Activated CD4-positive, alpha-beta memory T cell treated with anti-CD3 and anti-CD28 coated beads for 36 hours (primary cell): ENCODE measurements at regions not wholly inside any gene's neighbourhood (a gene's known extent, or its start where the extent isn't known, plus 50 kb on each side); places are given as distances from the start of the nearest gene placed in this dataset.

ENCODE experiments used
- CTCF ChIA-PET: fragments of 350-600 bp; sonication (Branson Sonifier 250); formaldehyde crosslinking; loops from one replicate; lab custom pipeline; 2021; ENCODE audit warnings: antibody characterized with exemption, inconsistent platforms; lab: Charles Lee
- POLR2A ChIA-PET: fragments of 350-600 bp; sonication (Branson Sonifier 250); formaldehyde crosslinking; loops from one replicate; lab custom pipeline; 2021; ENCODE audit warnings: antibody characterized with exemption; lab: Charles Lee
- DNase-seq: peaks from one replicate; pipeline ENCODE4 v3.0.0-alpha.2; 2020
- H3K27ac Mint-ChIP-seq: one replicate; pipeline ENCODE4 v1.8.0; 2021; ENCODE audit warnings: mixed read lengths
- H3K27me3 Mint-ChIP-seq: one replicate; pipeline ENCODE4 v1.8.0; 2021; ENCODE audit warnings: mixed read lengths
- H3K36me3 Mint-ChIP-seq: one replicate; pipeline ENCODE4 v1.8.0; 2021; ENCODE audit warnings: mixed read lengths
- H3K4me1 Mint-ChIP-seq: one replicate; pipeline ENCODE4 v1.8.0; 2021; ENCODE audit warnings: low read depth, mixed read lengths
- H3K4me3 Mint-ChIP-seq: one replicate; pipeline ENCODE4 v1.8.0; 2021; ENCODE audit warnings: mild to moderate bottlenecking, mixed read lengths
- H3K9me3 Mint-ChIP-seq: one replicate; pipeline ENCODE4 v1.8.0; 2021; ENCODE audit warnings: mixed read lengths
- intact Hi-C: fragments of 100-400 bp; cut with micrococcal nuclease; formaldehyde crosslinking; loops from one replicate; pipeline ENCODE4 v1.15.1; 2023

- no peaks in the 10 kb centered on the region for H3K4me1 Mint-ChIP-seq
- ChIA-PET CTCF (no interaction called here), POLR2A (no interaction called here)
- H3K4me3 Mint-ChIP-seq, result no peak overlapping the region
- no peak overlapping the region for H3K27ac Mint-ChIP-seq
- no peaks in the 10 kb centered on the region for H3K27me3 Mint-ChIP-seq
- intact Hi-C loops, result no loop called here
- peaks cover 9% of the 10 kb centered on the region for H3K9me3 Mint-ChIP-seq
- no peak for DNase-seq
- H3K36me3 Mint-ChIP-seq, result no peaks in the 10 kb centered on the region
Observed at GRCh38 chr17:72244956-72245355, 124.1 kb downstream of the SOX9 start.

GRCh38 chr17:72249441-72249840 is 128.6 kb downstream of the SOX9 start:
- no peaks in the 10 kb centered on the region for H3K27me3 Mint-ChIP-seq
- ChIA-PET CTCF (no interaction called here), POLR2A (no interaction called here)
- H3K36me3 Mint-ChIP-seq, result no peaks in the 10 kb centered on the region
- H3K27ac Mint-ChIP-seq, result no peak overlapping the region
- no peak overlapping the region for H3K4me3 Mint-ChIP-seq
- DNase-seq, result no peak
- intact Hi-C loops, result no loop called here
- peaks cover 7% of the 10 kb centered on the region for H3K9me3 Mint-ChIP-seq
- H3K4me1 Mint-ChIP-seq, result no peaks in the 10 kb centered on the region

- no peaks in the 10 kb centered on the region for H3K27me3 Mint-ChIP-seq
- H3K36me3 Mint-ChIP-seq, result no peaks in the 10 kb centered on the region
- DNase-seq, result no peak
- H3K4me1 Mint-ChIP-seq, result no peaks in the 10 kb centered on the region
- H3K9me3 Mint-ChIP-seq, result peaks cover 8% of the 10 kb centered on the region
- H3K27ac Mint-ChIP-seq, result no peak overlapping the region
- no peak overlapping the region for H3K4me3 Mint-ChIP-seq
- intact Hi-C loops, result no loop called here
- ChIA-PET POLR2A (no interaction called here), CTCF (no interaction called here)
Observed at GRCh38 chr17:72250206-72250605, 129.4 kb downstream of the SOX9 start.

GRCh38 chr17:72253597-72253996 is 132.8 kb downstream of the SOX9 start:
- Mint-ChIP-seq H3K4me1 (no peaks in the 10 kb centered on the region), H3K27ac (no peak overlapping the region), H3K9me3 (peaks cover 8% of the 10 kb centered on the region), H3K36me3 (no peaks in the 10 kb centered on the region), H3K4me3 (no peak overlapping the region), H3K27me3 (no peaks in the 10 kb centered on the region)
- DNase-seq, result no peak
- CTCF ChIA-PET, result no interaction called here
- intact Hi-C loops, result no loop called here
- POLR2A ChIA-PET, result no interaction called here

GRCh38 chr17:72254808-72255449 is 134.1 kb downstream of the SOX9 start:
- no peak for DNase-seq
- Mint-ChIP-seq H3K4me1 (no peaks in the 10 kb centered on the region), H3K27me3 (peaks cover 1% of the 10 kb centered on the region), H3K27ac (no peak overlapping the region), H3K36me3 (no peaks in the 10 kb centered on the region), H3K9me3 (peaks cover 10% of the 10 kb centered on the region), H3K4me3 (no peak overlapping the region)
- POLR2A ChIA-PET, result no interaction called here
- CTCF ChIA-PET, result no interaction called here
- intact Hi-C loops, result no loop called here

GRCh38 chr17:72255481-72255880 is 134.7 kb downstream of the SOX9 start:
- DNase-seq, result no peak
- no peak overlapping the region for H3K4me3 Mint-ChIP-seq
- peaks cover 1% of the 10 kb centered on the region for H3K27me3 Mint-ChIP-seq
- peaks cover 10% of the 10 kb centered on the region for H3K9me3 Mint-ChIP-seq
- intact Hi-C loops, result no loop called here
- ChIA-PET CTCF (interaction anchor here (0.6 kb wide), 1 partner anchor 116 kb away, joined by 3 read pairs; no protein-coding TSS in a partner anchor), POLR2A (no interaction called here)
- H3K27ac Mint-ChIP-seq, result no peak overlapping the region
- no peaks in the 10 kb centered on the region for H3K36me3 Mint-ChIP-seq
- H3K4me1 Mint-ChIP-seq, result no peaks in the 10 kb centered on the region

- Mint-ChIP-seq H3K9me3 (peaks cover 7% of the 10 kb centered on the region), H3K4me1 (no peaks in the 10 kb centered on the region), H3K36me3 (no peaks in the 10 kb centered on the region), H3K4me3 (no peak overlapping the region), H3K27me3 (peaks cover 1% of the 10 kb centered on the region), H3K27ac (no peak overlapping the region)
- ChIA-PET CTCF (no interaction called here), POLR2A (no interaction called here)
- intact Hi-C loops, result no loop called here
- no peak for DNase-seq
Observed at GRCh38 chr17:72258711-72259110, 137.9 kb downstream of the SOX9 start.

- CTCF ChIA-PET, result no interaction called here
- intact Hi-C loops, result no loop called here
- POLR2A ChIA-PET, result no interaction called here
- Mint-ChIP-seq H3K27me3 (peaks cover 1% of the 10 kb centered on the region), H3K4me1 (no peaks in the 10 kb centered on the region), H3K36me3 (no peaks in the 10 kb centered on the region), H3K9me3 (peaks cover 2% of the 10 kb centered on the region), H3K4me3 (no peak overlapping the region), H3K27ac (no peak overlapping the region)
- DNase-seq, result no peak
Observed at GRCh38 chr17:72259922-72260321, 139.1 kb downstream of the SOX9 start.

GRCh38 chr17:72262766-72263165 is 141.9 kb downstream of the SOX9 start:
- ChIA-PET CTCF (no interaction called here), POLR2A (no interaction called here)
- no peak overlapping the region for H3K27ac Mint-ChIP-seq
- DNase-seq, result no peak
- H3K9me3 Mint-ChIP-seq, result peaks cover 2% of the 10 kb centered on the region
- no peaks in the 10 kb centered on the region for H3K36me3 Mint-ChIP-seq
- H3K4me3 Mint-ChIP-seq, result no peak overlapping the region
- intact Hi-C loops, result no loop called here
- peaks cover 5% of the 10 kb centered on the region for H3K27me3 Mint-ChIP-seq
- no peaks in the 10 kb centered on the region for H3K4me1 Mint-ChIP-seq

GRCh38 chr17:72264682-72265405 is 144.0 kb downstream of the SOX9 start:
- H3K27me3 Mint-ChIP-seq, result peaks cover 6% of the 10 kb centered on the region
- H3K36me3 Mint-ChIP-seq, result no peaks in the 10 kb centered on the region
- no peak for DNase-seq
- H3K4me1 Mint-ChIP-seq, result no peaks in the 10 kb centered on the region
- no peak overlapping the region for H3K27ac Mint-ChIP-seq
- H3K4me3 Mint-ChIP-seq, result no peak overlapping the region
- POLR2A ChIA-PET, result no interaction called here
- intact Hi-C loops, result no loop called here
- CTCF ChIA-PET, result no interaction called here
- H3K9me3 Mint-ChIP-seq, result no peaks in the 10 kb centered on the region

- ChIA-PET POLR2A (no interaction called here), CTCF (interaction anchor here (0.7 kb wide), 1 partner anchor 1423 kb away, joined by 3 read pairs; no protein-coding TSS in a partner anchor)
- Mint-ChIP-seq H3K4me1 (no peaks in the 10 kb centered on the region), H3K27me3 (peaks cover 6% of the 10 kb centered on the region), H3K36me3 (no peaks in the 10 kb centered on the region), H3K4me3 (no peak overlapping the region), H3K9me3 (no peaks in the 10 kb centered on the region), H3K27ac (no peak overlapping the region)
- DNase-seq, result no peak
- intact Hi-C loops, result no loop called here
Observed at GRCh38 chr17:72266112-72266775, 145.4 kb downstream of the SOX9 start.

- DNase-seq, result no peak
- Mint-ChIP-seq H3K27me3 (peaks cover 6% of the 10 kb centered on the region), H3K36me3 (no peaks in the 10 kb centered on the region), H3K4me1 (no peaks in the 10 kb centered on the region), H3K27ac (no peak overlapping the region), H3K9me3 (no peaks in the 10 kb centered on the region), H3K4me3 (no peak overlapping the region)
- ChIA-PET CTCF (no interaction called here), POLR2A (no interaction called here)
- intact Hi-C loops, result no loop called here
Observed at GRCh38 chr17:72267601-72268000, 146.8 kb downstream of the SOX9 start.
